T-helper 2 cell treated with Interferon-gamma antibody and Interleukin-4, amounts not matched to agents 100 ng/mL and 5 ng/mL, for 36 hours (primary cell): ENCODE measurements at regions not wholly inside any gene's neighbourhood (a gene's known extent, or its start where the extent isn't known, plus 50 kb on each side); places are given as distances from the start of the nearest gene placed in this dataset.
"Not testable (repeated sequence)": the region's sequence is repeated elsewhere in the genome, so short reads cannot be mapped to it uniquely, and the experiment has no call there.

Experiments
- intact Hi-C: fragments of 100-400 bp; cut with micrococcal nuclease; formaldehyde crosslinking; loops from one replicate; pipeline ENCODE4 v1.15.1; 2023

- intact Hi-C loops = no loop called here
These were observed 62.6 kb upstream of the VASH1 start for GRCh38 chr14:76698631-76699030.

DNA sequence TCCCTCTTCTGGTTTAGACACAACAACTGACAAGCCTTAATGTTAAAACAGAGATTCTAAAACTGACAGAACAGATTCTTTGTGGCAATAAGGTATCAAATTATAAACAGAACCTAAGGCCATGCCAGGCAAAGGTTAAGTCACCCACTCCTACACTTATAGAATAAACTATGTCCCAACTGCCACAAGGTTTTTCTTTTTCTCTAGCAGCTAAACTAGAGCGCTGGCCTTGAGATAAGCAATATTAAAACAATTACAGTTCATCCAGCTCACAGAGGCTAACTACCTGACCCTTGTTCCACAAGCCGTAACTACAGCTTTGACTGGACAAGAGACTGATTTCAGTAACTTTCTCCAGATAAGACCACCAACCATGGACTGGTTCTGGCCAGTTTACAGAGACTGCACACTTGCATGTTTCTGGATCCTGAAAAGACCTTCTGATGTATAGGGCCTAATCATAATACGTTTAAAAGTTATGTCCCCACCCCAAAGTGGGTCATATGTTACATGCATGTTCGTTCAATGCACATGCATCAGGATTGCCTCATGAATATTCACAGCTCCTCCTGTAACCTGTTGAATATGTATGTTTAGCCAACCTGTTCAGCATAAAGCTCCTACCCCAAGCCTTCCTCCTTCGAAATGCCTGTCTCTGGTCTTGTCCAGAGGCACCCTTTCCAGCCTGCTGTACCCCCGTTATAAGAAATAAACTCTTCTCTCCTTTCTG, 61.9 kb upstream of the VASH1 start:
- intact Hi-C loops = no loop called here

DNA sequence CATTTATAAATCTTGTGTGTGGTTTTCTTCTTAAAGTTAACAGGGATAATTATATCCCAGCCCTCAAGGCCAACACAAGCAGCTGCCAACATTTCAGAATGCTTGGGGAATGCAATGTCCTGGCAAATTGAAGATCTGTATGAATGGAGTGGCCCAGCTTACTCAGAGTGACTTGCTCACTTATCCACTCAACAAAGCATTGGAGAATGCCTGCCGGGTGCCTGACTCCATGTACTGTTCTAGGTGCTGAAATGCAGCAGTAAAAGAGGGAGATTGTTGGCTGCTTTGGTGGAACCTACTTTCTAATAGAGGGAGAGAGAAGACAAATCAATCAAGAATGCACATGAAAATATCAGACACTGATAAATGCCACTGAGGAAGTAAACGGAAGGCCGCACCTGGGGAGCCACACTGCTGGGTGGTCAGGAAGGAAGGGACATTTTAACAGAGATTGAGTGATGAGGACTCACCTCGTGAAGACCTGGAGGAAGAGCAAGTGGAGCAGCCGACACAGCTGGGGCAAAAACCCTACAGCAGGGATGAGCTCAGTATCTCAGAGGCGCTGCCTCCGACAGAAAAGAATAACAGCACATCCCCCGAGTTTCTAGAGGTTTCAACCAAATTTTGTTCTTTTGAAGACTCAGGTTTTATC, 61.2 kb upstream of the VASH1 start:
- intact Hi-C loops = no loop called here

- intact Hi-C loops = no loop called here
These were observed 59.8 kb upstream of the VASH1 start for GRCh38 chr14:76701436-76701835.

DNA sequence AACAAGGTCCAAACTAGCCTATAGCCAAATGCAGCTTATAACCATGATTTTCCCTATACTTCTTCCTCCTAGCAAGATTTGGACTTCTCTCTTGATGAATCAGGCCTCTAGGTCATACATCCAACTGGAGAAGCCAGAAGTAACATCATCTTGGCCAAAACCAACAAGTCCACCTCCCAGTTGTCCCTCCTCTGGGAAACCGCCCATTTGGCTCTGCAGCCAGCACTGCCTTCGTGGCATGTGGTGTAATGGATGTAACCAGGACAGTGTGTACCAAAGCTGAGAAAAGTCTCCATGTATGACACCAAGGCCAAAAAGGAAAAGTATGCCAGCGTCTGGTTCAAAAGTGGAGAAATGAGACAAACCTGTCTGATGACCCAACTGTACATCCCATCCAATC, 59.3 kb upstream of the VASH1 start:
- intact Hi-C loops = no loop called here

DNA sequence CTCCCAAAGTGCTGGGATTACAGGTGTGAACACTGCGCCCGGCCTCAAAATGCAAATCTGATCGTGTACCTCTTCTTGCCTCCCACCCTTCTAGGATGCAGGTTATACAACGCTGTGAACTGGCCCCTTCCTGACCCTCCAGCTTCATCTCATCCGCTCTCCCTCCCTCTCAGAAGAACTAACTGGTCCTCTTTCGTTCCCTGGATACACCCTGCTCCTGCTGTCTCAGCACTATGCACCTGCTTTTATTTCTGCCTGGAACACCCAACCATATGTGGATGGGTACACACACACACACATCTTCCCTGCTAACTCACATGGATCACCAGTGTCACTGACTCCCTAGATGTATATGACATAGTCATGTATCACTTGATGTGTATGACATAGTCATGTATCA, 56.1 kb upstream of the VASH1 start:
- intact Hi-C loops = no loop called here

GRCh38 chr14:76706207-76706606, 55.1 kb upstream of the VASH1 start:
- intact Hi-C loops = not testable (repeated sequence)

DNA sequence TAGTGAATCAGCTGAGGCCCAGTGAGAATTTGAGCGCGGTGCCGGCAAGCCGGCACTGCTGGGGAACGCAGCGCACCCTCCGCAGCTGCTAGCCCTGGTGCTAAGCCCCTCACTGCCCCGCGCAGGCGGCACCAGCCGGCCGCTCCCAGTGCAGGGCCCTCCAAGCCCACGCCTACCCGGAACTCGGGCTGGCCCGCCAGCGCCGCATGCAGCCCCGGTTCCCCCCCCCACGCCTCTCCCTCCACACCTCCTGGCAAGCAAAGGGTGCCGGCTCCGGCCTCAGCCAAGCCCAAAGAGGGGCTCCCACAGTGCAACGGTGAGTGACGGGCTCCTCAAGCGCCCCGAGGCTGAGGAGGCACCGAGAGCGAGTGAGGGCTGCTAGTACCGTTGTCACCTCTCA, 54.5 kb upstream of the VASH1 start:
- intact Hi-C loops = no loop called here

DNA sequence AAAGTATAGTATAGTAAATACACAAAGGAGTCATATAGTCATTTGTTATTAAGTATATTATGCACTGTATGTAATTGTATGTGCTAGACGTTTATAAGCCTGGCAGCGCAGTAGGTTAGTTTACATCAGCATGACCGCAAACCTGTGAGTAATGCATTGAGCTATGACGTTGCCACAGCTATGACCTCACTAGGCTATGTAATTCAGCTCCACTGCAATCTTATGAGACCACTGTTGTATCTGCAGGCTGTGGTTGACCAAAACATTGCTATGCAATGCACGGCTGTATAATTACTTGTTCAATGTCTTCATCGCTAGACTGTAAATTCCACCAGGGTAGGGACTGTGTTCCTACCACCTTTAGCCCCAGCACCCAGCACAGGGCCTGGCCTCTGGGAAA, 53.2 kb upstream of the VASH1 start:
- intact Hi-C loops = no loop called here

GRCh38 chr14:76708771-76709170, 52.5 kb upstream of the VASH1 start:
- intact Hi-C loops = no loop called here

GRCh38 chr14:76710056-76711010, 50.9 kb upstream of the VASH1 start:
- intact Hi-C loops = loop anchor here (1.0 to 2.0 kb wide), 4 partner anchors 74 to 384 kb away; no protein-coding TSS in a partner anchor
